HEK293 (cell line): ENCODE measurements at regions not wholly inside any gene's neighbourhood (a gene's known extent, or its start where the extent isn't known, plus 50 kb on each side); places are given as distances from the start of the nearest gene placed in this dataset.

ENCODE experiments used
- CTCF ChIA-PET: fragments of 350-600 bp; formaldehyde crosslinking; extraction: SDS; loops from one replicate; lab custom pipeline; 2021; ENCODE audit warnings: antibody characterized with exemption; lab: Yijun Ruan, JAX
- POLR2A ChIA-PET: fragments of 300-600 bp; formaldehyde crosslinking; extraction: SDS; loops from one replicate; lab custom pipeline; 2020; ENCODE audit warnings: antibody characterized with exemption, inconsistent platforms; lab: Yijun Ruan, JAX
- H3K27ac ChIP-seq: fragments of 200-500 bp; sonication (Bioruptor generic); 2 replicates; pipeline ENCODE4 v1.5.1; 2014; ENCODE audit warnings: low read depth, low read length, control low read depth, inconsistent platforms; ENCODE audit errors: extremely low read depth
- H3K36me3 ChIP-seq, 2 experiments: fragments of 200-500 bp in 1 of 2; sonication (Bioruptor generic) in 1 of 2; 1 replicate in 1 of 2; 2 replicates in 1 of 2; pipeline ENCODE4 v1.5.1; 2014 to 2017; ENCODE audit warnings: inconsistent platforms in 2 of 2, low read length in 2 of 2; ENCODE audit not compliant: control insufficient read depth in 2 of 2, insufficient read depth in 1 of 2
- H3K4me1 ChIP-seq: fragments of 200-500 bp; sonication (Bioruptor generic); 2 replicates; pipeline ENCODE4 v1.5.1; 2014; ENCODE audit warnings: mild to moderate bottlenecking, low read length, inconsistent platforms; ENCODE audit not compliant: control insufficient read depth, insufficient read depth
- H3K4me3 ChIP-seq: 2 replicates; pipeline ENCODE4 v1.5.1; 2011; ENCODE audit warnings: low read depth, mild to moderate bottlenecking, control low read depth, low read length, moderate library complexity
- H3K9me3 ChIP-seq: fragments of 200-500 bp; sonication (Bioruptor generic); 2 replicates; pipeline ENCODE4 v1.5.1; 2014; ENCODE audit warnings: low read depth, low read length, inconsistent platforms; ENCODE audit not compliant: control insufficient read depth, insufficient read depth
- BCL11B ChIP-seq: fragments of 450-650 bp; formaldehyde crosslinking; IDR thresholded peaks from 2 replicates; pipeline ENCODE4 v1.5.1; 2016; ENCODE audit warnings: low read depth, missing biosample characterization, missing genetic modification characterization
- KLF16 ChIP-seq: fragments of 450-650 bp; formaldehyde crosslinking; IDR thresholded peaks from 2 replicates; pipeline ENCODE4 v1.5.1; 2017; ENCODE audit warnings: missing biosample characterization, missing genetic modification characterization
- MEIS1 ChIP-seq: sonication (generic); formaldehyde crosslinking; IDR thresholded peaks from 2 replicates; pipeline ENCODE4 v1.8.1; 2022; ENCODE audit warnings: missing genetic modification reagents, mild to moderate bottlenecking, borderline replicate concordance
- PATZ1 ChIP-seq: fragments of 450-650 bp; formaldehyde crosslinking; IDR thresholded peaks from 2 replicates; pipeline ENCODE4 v1.5.1; 2016; ENCODE audit warnings: missing biosample characterization, missing genetic modification characterization
- PRDM4 ChIP-seq: fragments of 450-650 bp; formaldehyde crosslinking; IDR thresholded peaks from 2 replicates; pipeline ENCODE4 v1.5.1; 2017; ENCODE audit warnings: missing biosample characterization, missing genetic modification characterization
- ZFP41 ChIP-seq: fragments of 450-650 bp; formaldehyde crosslinking; IDR thresholded peaks from 2 replicates; pipeline ENCODE4 v1.5.1; 2016; ENCODE audit warnings: missing biosample characterization, missing genetic modification characterization, borderline replicate concordance
- ZNF148 ChIP-seq: fragments of 450-650 bp; formaldehyde crosslinking; IDR thresholded peaks from 2 replicates; pipeline ENCODE4 v1.5.0; 2017; ENCODE audit warnings: missing biosample characterization, missing genetic modification characterization, borderline replicate concordance
- ZNF302 ChIP-seq: fragments of 450-650 bp; formaldehyde crosslinking; IDR thresholded peaks from 2 replicates; pipeline ENCODE4 v1.5.1; 2016; ENCODE audit warnings: missing biosample characterization, missing genetic modification characterization, low read depth
- ZNF324 ChIP-seq: fragments of 450-650 bp; formaldehyde crosslinking; IDR thresholded peaks from 2 replicates; pipeline ENCODE4 v1.5.1; 2016; ENCODE audit warnings: missing biosample characterization, missing genetic modification characterization
- ZNF394 ChIP-seq: fragments of 450-650 bp; formaldehyde crosslinking; IDR thresholded peaks from 2 replicates; pipeline ENCODE4 v1.5.1; 2016; ENCODE audit warnings: missing biosample characterization, missing genetic modification characterization, mild to moderate bottlenecking, moderate library complexity, borderline replicate concordance
- ZNF449 ChIP-seq: fragments of 450-650 bp; formaldehyde crosslinking; IDR thresholded peaks from 2 replicates; pipeline ENCODE4 v1.5.1; 2017; ENCODE audit warnings: missing biosample characterization, mild to moderate bottlenecking, missing genetic modification characterization, moderate library complexity
- ZNF529 ChIP-seq: fragments of 450-650 bp; formaldehyde crosslinking; IDR thresholded peaks from 2 replicates; pipeline ENCODE4 v1.5.1; 2017; ENCODE audit warnings: missing genetic modification characterization, missing biosample characterization; ENCODE audit not compliant: insufficient replicate concordance
- ZNF544 ChIP-seq: fragments of 450-650 bp; formaldehyde crosslinking; IDR thresholded peaks from 2 replicates; pipeline ENCODE4 v1.5.0; 2017; ENCODE audit warnings: missing biosample characterization, missing genetic modification characterization
- ZNF555 ChIP-seq: fragments of 450-650 bp; formaldehyde crosslinking; conservative IDR thresholded peaks from 2 replicates; pipeline ENCODE4 v1.5.1; 2017; ENCODE audit warnings: missing biosample characterization, mild to moderate bottlenecking, missing genetic modification characterization, inconsistent platforms
- ZNF558 ChIP-seq: fragments of 450-650 bp; formaldehyde crosslinking; IDR thresholded peaks from 2 replicates; pipeline ENCODE4 v1.5.1; 2016; ENCODE audit warnings: missing biosample characterization, missing genetic modification characterization
- ZNF623 ChIP-seq: fragments of 450-650 bp; formaldehyde crosslinking; IDR thresholded peaks from 2 replicates; pipeline ENCODE4 v1.5.1; 2016; ENCODE audit warnings: missing biosample characterization, missing genetic modification characterization
- ZNF704 ChIP-seq: fragments of 450-650 bp; formaldehyde crosslinking; IDR thresholded peaks from 2 replicates; pipeline ENCODE4 v1.5.1; 2016; ENCODE audit warnings: missing biosample characterization, missing genetic modification characterization
- ZNF76 ChIP-seq: fragments of 450-650 bp; formaldehyde crosslinking; IDR thresholded peaks from 2 replicates; pipeline ENCODE4; 2016; ENCODE audit warnings: low read depth, missing biosample characterization, missing genetic modification characterization, borderline replicate concordance
- ZNF792 ChIP-seq: fragments of 450-650 bp; formaldehyde crosslinking; IDR thresholded peaks from 2 replicates; pipeline ENCODE4 v1.5.1; 2016; ENCODE audit warnings: missing biosample characterization, missing genetic modification characterization
- TF ChIP-seq, protein P1 (sequence below): fragments of 450-650 bp; formaldehyde crosslinking; IDR thresholded peaks from 2 replicates; pipeline ENCODE4 v1.5.1; 2016; ENCODE audit warnings: missing biosample characterization, missing genetic modification characterization
- TF ChIP-seq, protein P2 (sequence below): fragments of 450-650 bp; formaldehyde crosslinking; optimal IDR thresholded peaks from 2 replicates; pipeline ENCODE3; 2016; ENCODE audit warnings: missing biosample characterization, mild to moderate bottlenecking, missing genetic modification characterization

DNA sequence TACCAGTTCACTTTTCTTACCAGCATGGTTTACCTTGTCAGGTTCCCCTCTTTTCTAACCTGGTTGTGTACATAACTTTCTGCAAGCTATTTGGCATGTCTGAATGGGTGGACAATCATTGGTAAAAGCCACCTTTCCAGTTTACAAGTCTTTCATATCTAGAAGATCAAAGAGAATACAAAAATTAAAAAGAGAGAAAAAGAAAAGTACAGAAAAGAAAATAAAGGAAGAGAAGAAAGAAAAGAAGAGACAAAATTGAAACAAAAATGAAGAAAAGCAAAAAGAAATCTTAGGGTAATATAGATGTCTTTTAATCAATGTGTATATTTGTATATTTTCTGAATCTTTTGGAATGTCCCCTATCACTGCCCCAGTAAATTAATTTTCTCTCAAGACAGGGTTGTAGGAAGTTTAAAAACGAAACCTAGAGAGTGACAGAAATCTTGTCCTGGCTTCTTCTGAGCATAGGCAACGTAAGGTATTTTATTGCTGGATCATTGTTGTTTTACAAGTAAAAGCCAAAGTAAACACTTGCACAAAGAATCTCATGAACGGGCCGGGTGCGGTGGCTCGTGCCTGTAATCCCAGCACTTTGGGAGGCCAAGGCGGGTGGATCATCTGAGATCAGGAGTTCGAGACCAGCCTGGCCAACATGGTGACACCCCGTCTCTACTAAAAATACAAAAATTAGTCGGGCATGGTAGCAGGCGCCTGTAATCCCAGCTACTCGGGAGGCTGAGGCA, 98.7 kb upstream of the IFNE start (continued):
- TF ChIP-seq, protein P1, sequence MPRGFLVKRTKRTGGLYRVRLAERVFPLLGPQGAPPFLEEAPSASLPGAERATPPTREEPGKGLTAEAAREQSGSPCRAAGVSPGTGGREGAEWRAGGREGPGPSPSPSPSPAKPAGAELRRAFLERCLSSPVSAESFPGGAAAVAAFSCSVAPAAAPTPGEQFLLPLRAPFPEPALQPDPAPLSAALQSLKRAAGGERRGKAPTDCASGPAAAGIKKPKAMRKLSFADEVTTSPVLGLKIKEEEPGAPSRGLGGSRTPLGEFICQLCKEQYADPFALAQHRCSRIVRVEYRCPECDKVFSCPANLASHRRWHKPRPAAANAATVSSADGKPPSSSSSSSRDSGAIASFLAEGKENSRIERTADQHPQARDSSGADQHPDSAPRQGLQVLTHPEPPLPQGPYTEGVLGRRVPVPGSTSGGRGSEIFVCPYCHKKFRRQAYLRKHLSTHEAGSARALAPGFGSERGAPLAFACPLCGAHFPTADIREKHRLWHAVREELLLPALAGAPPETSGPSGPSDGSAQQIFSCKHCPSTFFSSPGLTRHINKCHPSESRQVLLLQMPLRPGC (tag by site-specific recombination) = 0 out of 2 replicates have a peak, but pooled peaks have one; percentile 27
- TF ChIP-seq PATZ1 (tag by site-specific recombination) (peak; percentile 53), ZNF792 (peak; percentile 76; the same call in 1 of the 2 replicates), BCL11B (tag by site-specific recombination) (0 out of 2 replicates have a peak, but pooled peaks have one; percentile 29), ZNF555 (tag by site-specific recombination) (no peak), ZNF324 (tag by site-specific recombination) (no peak), ZNF76 (no peak)

- ChIA-PET CTCF (interaction anchor here (0.6 kb wide), 2 partner anchors 9 to 75 kb away, joined by 3 to 4 read pairs; no protein-coding TSS in a partner anchor), POLR2A (no interaction called here)
- H3K27ac ChIP-seq = no peak overlapping the region
- no peak for TF ChIP-seq ZNF394 (tag by site-specific recombination)
- no peak for TF ChIP-seq ZNF558
- TF ChIP-seq ZNF544 (tag by site-specific recombination) = no peak
- no peak for TF ChIP-seq ZNF704
- no peak for TF ChIP-seq ZNF529 (tag by site-specific recombination)
- no peak for TF ChIP-seq KLF16 (tag by site-specific recombination)
- TF ChIP-seq, protein P2, sequence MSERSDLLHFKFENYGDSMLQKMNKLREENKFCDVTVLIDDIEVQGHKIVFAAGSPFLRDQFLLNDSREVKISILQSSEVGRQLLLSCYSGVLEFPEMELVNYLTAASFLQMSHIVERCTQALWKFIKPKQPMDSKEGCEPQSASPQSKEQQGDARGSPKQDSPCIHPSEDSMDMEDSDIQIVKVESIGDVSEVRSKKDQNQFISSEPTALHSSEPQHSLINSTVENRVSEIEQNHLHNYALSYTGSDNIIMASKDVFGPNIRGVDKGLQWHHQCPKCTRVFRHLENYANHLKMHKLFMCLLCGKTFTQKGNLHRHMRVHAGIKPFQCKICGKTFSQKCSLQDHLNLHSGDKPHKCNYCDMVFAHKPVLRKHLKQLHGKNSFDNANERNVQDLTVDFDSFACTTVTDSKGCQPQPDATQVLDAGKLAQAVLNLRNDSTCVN (tag by site-specific recombination) = no peak
- no peak for TF ChIP-seq ZFP41 (tag by site-specific recombination)
- TF ChIP-seq PRDM4 (tag by site-specific recombination) = no peak
- no peak for TF ChIP-seq ZNF623 (tag by site-specific recombination)
- TF ChIP-seq MEIS1 = no peak
- TF ChIP-seq ZNF449 = no peak
- no peak for TF ChIP-seq ZNF302
- TF ChIP-seq ZNF148 = no peak
These were observed 101.7 kb upstream of the IFNE start for GRCh38 chr9:21583628-21584377.

More at GRCh38 chr9:21583628-21584377, 101.7 kb upstream of the IFNE start:
- H3K9me3 ChIP-seq = no peaks in the 10 kb centered on the region
- H3K4me3 ChIP-seq = no peak overlapping the region
- no peaks in the 10 kb centered on the region for H3K36me3 ChIP-seq
- H3K4me1 ChIP-seq = peaks cover 12% of the 10 kb centered on the region
